ENCODE measurements at regions not wholly inside any gene's neighbourhood (a gene's known extent, or its start where the extent isn't known, plus 50 kb on each side); places are given as distances from the start of the nearest gene placed in this dataset.

DNA sequence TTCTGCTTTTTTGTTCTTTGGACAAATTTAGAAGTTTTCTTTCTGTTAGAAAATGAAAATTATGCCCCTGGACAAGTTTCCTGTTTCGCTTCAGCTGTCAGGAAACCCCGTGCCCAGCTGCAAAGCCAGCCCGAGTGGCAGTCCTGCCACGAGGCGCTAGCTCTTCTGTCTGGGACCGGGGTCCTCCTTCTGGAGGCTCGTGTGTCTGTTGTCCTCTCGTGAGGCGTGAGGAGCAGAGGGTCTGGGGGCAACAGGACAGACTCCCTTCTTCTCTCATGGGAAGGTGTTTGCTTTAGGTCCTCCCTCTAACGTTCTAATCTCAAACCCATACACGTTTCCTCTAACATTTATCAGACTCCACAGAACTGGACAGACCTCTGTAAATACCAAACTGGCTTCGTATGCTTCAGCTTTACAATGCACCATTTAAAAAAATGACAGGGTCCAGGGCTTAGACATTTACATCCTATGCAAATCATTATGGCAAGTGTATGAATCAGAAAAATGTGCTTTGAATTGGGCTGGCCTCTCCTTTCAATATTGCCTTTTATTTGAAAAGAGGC, 184.5 kb upstream of the SHH start:
- Histone ChIP-seq H3K36me3 (ENCODE audit: control insufficient read depth, insufficient read depth, low read length) (no peaks in the 10 kb centered on the region), H3K4me1 (ENCODE audit: control insufficient read depth, insufficient read depth, low read length) (no peaks in the 10 kb centered on the region)

DNA sequence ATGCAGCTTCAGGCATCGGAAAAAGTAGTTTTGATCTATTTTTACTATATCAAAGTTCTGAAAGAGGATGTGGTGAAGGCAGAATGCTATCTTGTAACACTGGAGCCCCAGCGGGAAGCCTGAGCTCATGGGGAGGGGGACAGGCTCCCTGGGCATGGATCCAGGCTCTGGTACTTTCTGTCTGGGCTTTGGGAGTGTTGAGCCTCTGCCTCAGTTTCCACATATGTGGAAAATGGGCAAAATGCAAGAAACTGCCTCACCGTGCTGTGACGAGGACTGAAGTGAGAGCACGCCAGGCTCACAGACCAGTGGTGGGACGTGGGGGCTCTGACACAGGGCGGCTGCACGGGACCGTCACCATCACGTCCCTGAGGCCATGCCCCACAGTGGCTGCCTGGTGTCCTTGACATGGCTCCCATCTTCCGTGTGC, 182.9 kb upstream of the SHH start:
- Histone ChIP-seq H3K27ac (ENCODE audit: low read depth, low read length) (no peak overlapping the region), H3K9ac (ENCODE audit: low read length) (no peak overlapping the region), H3K4me3 (ENCODE audit: low read length) (no peak overlapping the region), H3K27me3 (ENCODE audit: control insufficient read depth, insufficient read depth, low read length) (peaks cover 6% of the 10 kb centered on the region), H3K36me3 (ENCODE audit: control insufficient read depth, insufficient read depth, low read length) (no peaks in the 10 kb centered on the region), H3K4me1 (ENCODE audit: control insufficient read depth, insufficient read depth, low read length) (no peaks in the 10 kb centered on the region)

More for the DNA sequence above, 184.5 kb upstream of the SHH start:
- Histone ChIP-seq H3K27ac (ENCODE audit: low read depth, low read length) (no peak overlapping the region), H3K4me3 (ENCODE audit: low read length) (no peak overlapping the region), H3K27me3 (ENCODE audit: control insufficient read depth, insufficient read depth, low read length) (peaks cover 6% of the 10 kb centered on the region), H3K9ac (ENCODE audit: low read length) (no peak overlapping the region)

DNA sequence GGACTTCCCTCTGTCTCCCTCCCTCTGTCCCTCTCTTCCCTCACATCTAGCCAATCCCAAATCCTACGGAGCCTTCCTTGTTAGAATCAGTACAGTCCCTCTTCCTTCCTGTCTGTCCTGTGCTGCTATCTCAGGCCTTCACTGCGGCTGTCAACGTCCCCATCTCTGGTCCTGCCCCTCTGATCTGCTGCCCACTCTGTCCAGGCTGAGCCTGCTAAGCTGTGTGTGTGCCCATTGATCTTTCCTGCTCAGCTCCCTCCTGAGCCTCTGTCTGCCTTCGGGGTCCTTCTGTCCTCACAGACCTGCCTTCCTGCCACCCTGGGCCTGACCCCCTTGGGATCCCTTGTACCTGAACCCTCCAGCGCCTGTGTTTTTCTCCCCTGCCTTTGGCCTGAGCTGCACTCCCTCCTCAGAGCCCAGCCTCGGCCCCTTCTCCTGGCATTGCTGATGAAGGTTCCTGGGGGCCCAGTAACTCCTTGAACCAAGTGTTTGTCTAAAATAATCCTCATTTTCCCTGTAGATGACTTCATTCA, 182.1 kb upstream of the SHH start:
- Histone ChIP-seq H3K4me1 (ENCODE audit: control insufficient read depth, insufficient read depth, low read length) (no peaks in the 10 kb centered on the region), H3K27ac (ENCODE audit: low read depth, low read length) (no peak overlapping the region), H3K9ac (ENCODE audit: low read length) (no peak overlapping the region), H3K36me3 (ENCODE audit: control insufficient read depth, insufficient read depth, low read length) (no peaks in the 10 kb centered on the region), H3K4me3 (ENCODE audit: low read length) (no peak overlapping the region), H3K27me3 (ENCODE audit: control insufficient read depth, insufficient read depth, low read length) (peaks cover 6% of the 10 kb centered on the region)

DNA sequence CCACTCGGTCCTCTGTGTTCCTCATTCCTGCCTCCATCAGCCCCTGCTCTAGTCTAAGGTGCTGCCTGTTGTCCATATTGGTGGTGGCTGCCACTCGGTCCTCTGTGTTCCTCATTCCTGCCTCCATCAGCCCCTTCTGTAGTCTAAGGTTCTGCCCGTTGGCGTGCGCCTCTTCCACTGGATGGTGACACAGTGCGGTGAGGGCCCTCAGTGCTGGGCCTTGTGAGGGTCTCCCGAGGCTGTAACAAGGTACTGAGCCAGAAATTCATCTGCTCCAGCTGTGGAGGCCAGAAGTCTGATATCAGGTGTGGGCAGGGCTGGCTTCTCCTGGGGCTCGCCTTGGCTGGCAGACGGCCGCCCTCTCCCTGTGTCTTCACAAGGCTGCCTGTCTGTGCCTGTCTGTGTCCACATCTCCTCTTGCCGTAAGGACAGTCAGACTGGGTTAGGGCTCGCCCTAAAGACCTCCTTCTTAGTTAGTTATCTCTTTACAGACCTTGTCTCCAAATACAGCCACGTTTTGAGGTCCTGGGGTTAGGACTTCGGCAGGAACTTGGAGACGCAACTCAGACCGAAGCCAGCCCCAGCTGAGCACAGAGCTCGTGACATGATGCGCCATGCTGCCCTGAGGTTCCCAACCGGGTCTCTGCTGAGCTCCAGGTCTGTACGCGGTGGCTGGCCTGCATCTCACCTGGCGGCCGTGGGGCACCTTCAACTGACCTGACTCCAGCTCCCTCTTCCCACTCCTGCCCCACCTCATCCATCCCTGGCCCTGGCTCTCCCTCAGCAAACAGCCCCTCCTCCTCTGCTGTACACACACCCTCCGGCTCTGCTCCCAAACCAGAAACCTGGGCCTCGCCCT, 181.4 kb upstream of the SHH start:
- H3K4me1 ChIP-seq (ENCODE audit: control insufficient read depth, insufficient read depth, low read length), result no peaks in the 10 kb centered on the region
- H3K27me3 ChIP-seq (ENCODE audit: control insufficient read depth, insufficient read depth, low read length), result peaks cover 6% of the 10 kb centered on the region
- no peaks in the 10 kb centered on the region for H3K36me3 ChIP-seq (ENCODE audit: control insufficient read depth, insufficient read depth, low read length)
- H3K27ac ChIP-seq (ENCODE audit: low read depth, low read length), result no peak overlapping the region
- no peak overlapping the region for H3K4me3 ChIP-seq (ENCODE audit: low read length)
- H3K9ac ChIP-seq (ENCODE audit: low read length), result no peak overlapping the region

DNA sequence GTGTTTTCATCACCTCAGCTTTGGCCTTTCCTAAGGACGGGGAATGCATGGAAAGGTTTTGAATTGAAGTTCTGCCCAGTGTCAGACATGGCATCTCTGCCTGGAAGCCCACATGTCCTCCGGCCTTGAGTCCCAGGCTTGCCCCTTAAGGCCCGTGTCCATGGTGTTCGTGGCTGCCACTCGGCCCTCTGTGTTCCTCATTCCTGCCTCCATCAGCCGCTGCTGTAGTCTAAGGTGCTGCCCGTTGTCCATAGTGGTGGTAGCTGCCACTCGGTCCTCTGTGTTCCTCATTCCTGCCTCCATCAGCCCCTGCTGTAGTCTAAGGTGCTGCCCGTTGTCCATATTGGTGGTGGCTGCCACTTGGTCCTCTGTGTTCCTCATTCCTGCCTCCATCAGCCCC, 180.7 kb upstream of the SHH start:
- no peak overlapping the region for H3K4me3 ChIP-seq (ENCODE audit: low read length)
- no peak overlapping the region for H3K27ac ChIP-seq (ENCODE audit: low read depth, low read length)
- H3K4me1 ChIP-seq (ENCODE audit: control insufficient read depth, insufficient read depth, low read length), result no peaks in the 10 kb centered on the region
- H3K36me3 ChIP-seq (ENCODE audit: control insufficient read depth, insufficient read depth, low read length), result no peaks in the 10 kb centered on the region
- H3K27me3 ChIP-seq (ENCODE audit: control insufficient read depth, insufficient read depth, low read length), result peaks cover 6% of the 10 kb centered on the region
- no peak overlapping the region for H3K9ac ChIP-seq (ENCODE audit: low read length)

- Histone ChIP-seq H3K4me1 (ENCODE audit: control insufficient read depth, insufficient read depth, low read length) (no peaks in the 10 kb centered on the region), H3K36me3 (ENCODE audit: control insufficient read depth, insufficient read depth, low read length) (no peaks in the 10 kb centered on the region), H3K9ac (ENCODE audit: low read length) (no peak overlapping the region)
Measured at GRCh38 chr7:155992538-155992937, 180.3 kb upstream of the SHH start.

DNA sequence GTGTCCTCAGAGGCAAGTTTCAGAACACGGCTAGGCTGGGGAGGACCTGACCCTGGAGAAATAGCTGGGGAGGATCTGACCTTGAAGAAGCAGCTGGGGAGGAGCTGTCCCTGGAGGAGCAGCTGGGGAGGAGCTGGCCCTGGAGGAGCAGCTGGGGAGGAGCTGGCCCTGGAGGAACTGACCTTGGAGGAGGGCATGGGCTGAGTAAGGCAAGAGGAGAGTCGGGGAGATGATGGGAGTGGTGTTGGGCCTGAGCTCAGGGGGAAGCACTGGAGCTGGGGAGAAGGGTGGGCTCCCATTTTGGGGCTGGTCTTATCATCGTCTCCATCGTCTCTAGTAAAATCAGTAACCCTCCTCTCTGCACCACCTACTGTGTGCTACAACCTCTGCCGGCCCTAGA, 179.8 kb upstream of the SHH start:
- Histone ChIP-seq H3K4me3 (ENCODE audit: low read length) (no peak overlapping the region), H3K27ac (ENCODE audit: low read depth, low read length) (no peak overlapping the region), H3K9ac (ENCODE audit: low read length) (no peak overlapping the region), H3K27me3 (ENCODE audit: control insufficient read depth, insufficient read depth, low read length) (no peaks in the 10 kb centered on the region), H3K4me1 (ENCODE audit: control insufficient read depth, insufficient read depth, low read length) (no peaks in the 10 kb centered on the region), H3K36me3 (ENCODE audit: control insufficient read depth, insufficient read depth, low read length) (no peaks in the 10 kb centered on the region)

More at GRCh38 chr7:155992538-155992937, 180.3 kb upstream of the SHH start:
- Histone ChIP-seq H3K4me3 (ENCODE audit: low read length) (no peak overlapping the region), H3K27ac (ENCODE audit: low read depth, low read length) (no peak overlapping the region), H3K27me3 (ENCODE audit: control insufficient read depth, insufficient read depth, low read length) (peaks cover 3% of the 10 kb centered on the region)

GRCh38 chr7:155991470-155991869, 179.2 kb upstream of the SHH start:
- Histone ChIP-seq H3K36me3 (ENCODE audit: control insufficient read depth, insufficient read depth, low read length) (no peaks in the 10 kb centered on the region), H3K27me3 (ENCODE audit: control insufficient read depth, insufficient read depth, low read length) (no peaks in the 10 kb centered on the region), H3K27ac (ENCODE audit: low read depth, low read length) (no peak overlapping the region), H3K9ac (ENCODE audit: low read length) (no peak overlapping the region), H3K4me3 (ENCODE audit: low read length) (no peak overlapping the region), H3K4me1 (ENCODE audit: control insufficient read depth, insufficient read depth, low read length) (no peaks in the 10 kb centered on the region)

GRCh38 chr7:155988416-155988815, 176.2 kb upstream of the SHH start:
- Histone ChIP-seq H3K9ac (ENCODE audit: low read length) (no peak overlapping the region), H3K27me3 (ENCODE audit: control insufficient read depth, insufficient read depth, low read length) (no peaks in the 10 kb centered on the region), H3K27ac (ENCODE audit: low read depth, low read length) (no peak overlapping the region), H3K36me3 (ENCODE audit: control insufficient read depth, insufficient read depth, low read length) (no peaks in the 10 kb centered on the region), H3K4me1 (ENCODE audit: control insufficient read depth, insufficient read depth, low read length) (no peaks in the 10 kb centered on the region), H3K4me3 (ENCODE audit: low read length) (no peak overlapping the region)

- Histone ChIP-seq H3K4me1 (ENCODE audit: control insufficient read depth, insufficient read depth, low read length) (no peaks in the 10 kb centered on the region), H3K27me3 (ENCODE audit: control insufficient read depth, insufficient read depth, low read length) (no peaks in the 10 kb centered on the region), H3K36me3 (ENCODE audit: control insufficient read depth, insufficient read depth, low read length) (no peaks in the 10 kb centered on the region), H3K9ac (ENCODE audit: low read length) (no peak overlapping the region), H3K27ac (ENCODE audit: low read depth, low read length) (no peak overlapping the region), H3K4me3 (ENCODE audit: low read length) (no peak overlapping the region)
Measured at GRCh38 chr7:155987681-155988235, 175.5 kb upstream of the SHH start.

- Histone ChIP-seq H3K27ac (ENCODE audit: low read depth, low read length) (no peak overlapping the region), H3K4me3 (ENCODE audit: low read length) (no peak overlapping the region), H3K4me1 (ENCODE audit: control insufficient read depth, insufficient read depth, low read length) (no peaks in the 10 kb centered on the region), H3K9ac (ENCODE audit: low read length) (no peak overlapping the region), H3K27me3 (ENCODE audit: control insufficient read depth, insufficient read depth, low read length) (no peaks in the 10 kb centered on the region), H3K36me3 (ENCODE audit: control insufficient read depth, insufficient read depth, low read length) (no peaks in the 10 kb centered on the region)
Measured at GRCh38 chr7:155986497-155987160, 174.4 kb upstream of the SHH start.

DNA sequence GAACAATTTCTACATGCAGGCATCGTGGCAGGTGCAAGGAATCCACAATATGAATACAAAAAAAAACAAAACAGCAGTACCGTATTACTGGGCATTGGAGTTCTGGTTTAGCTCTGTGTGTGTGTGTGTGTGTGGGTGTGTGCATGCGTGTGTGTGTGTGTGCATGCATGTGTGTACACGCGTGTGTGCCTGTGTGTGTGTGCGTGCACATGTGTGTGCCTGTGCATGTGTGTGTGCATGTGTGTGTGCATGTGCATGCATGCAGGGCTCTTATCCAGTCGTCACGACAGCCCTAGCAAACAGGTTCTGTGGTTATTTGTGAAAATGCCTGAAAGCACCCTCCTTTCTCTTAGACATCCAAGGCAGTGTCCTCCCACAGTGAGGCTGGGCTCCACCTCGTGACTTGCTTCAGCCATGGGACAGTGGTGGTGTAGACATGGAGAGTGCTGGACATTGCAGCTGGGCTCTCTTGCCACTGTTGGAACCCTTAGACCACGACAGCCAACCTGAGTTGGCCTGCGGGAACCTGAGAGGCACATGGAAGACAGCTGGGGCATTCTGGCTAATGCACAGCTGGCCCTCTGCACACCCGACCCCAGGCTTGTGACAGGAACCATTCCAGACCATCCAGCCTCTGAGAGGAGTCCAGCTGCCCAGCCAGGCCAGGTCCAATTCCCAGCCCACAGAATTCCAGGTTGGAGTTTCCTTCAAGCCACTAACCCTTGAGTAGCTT, 173.4 kb upstream of the SHH start:
- no peaks in the 10 kb centered on the region for H3K27me3 ChIP-seq (ENCODE audit: control insufficient read depth, insufficient read depth, low read length)
- no peak overlapping the region for H3K4me3 ChIP-seq (ENCODE audit: low read length)
- no peaks in the 10 kb centered on the region for H3K36me3 ChIP-seq (ENCODE audit: control insufficient read depth, insufficient read depth, low read length)
- H3K27ac ChIP-seq (ENCODE audit: low read depth, low read length), result no peak overlapping the region
- no peak overlapping the region for H3K9ac ChIP-seq (ENCODE audit: low read length)
- no peaks in the 10 kb centered on the region for H3K4me1 ChIP-seq (ENCODE audit: control insufficient read depth, insufficient read depth, low read length)

Measured in rectal smooth muscle tissue (tissue), 1 donor.